ENCODE measurements at regions not wholly inside any gene's neighbourhood (a gene's known extent, or its start where the extent isn't known, plus 50 kb on each side); places are given as distances from the start of the nearest gene placed in this dataset.

GRCh38 chr7:85593355-85593754 lies 406.5 kb upstream of the SEMA3D start:
- Histone ChIP-seq H2AFZ (ENCODE audit: low read depth, low read length, poor library complexity, severe bottlenecking) (no peak overlapping the region), H4K20me1 (ENCODE audit: insufficient read depth) (no peaks in the 10 kb centered on the region), H3K79me2 (ENCODE audit: insufficient read depth, low read length) (no peaks in the 10 kb centered on the region), H3K4me3 (replicated peaks in 1 of 2; ENCODE audit: low read depth in 1 of 2, low read length in 2 of 2) (no peak overlapping the region), H3K9me2 (ENCODE audit: insufficient read depth) (0 out of 2 replicates have a peak, but pooled peaks cover 4% of the 10 kb centered on the region), H3K4me2 (ENCODE audit: low read length) (no peak overlapping the region), H3K9me3 (ENCODE audit: control insufficient read depth in 1 of 2, insufficient read depth in 1 of 2, low read depth in 1 of 2, low read length in 2 of 2) (no peaks in the 10 kb centered on the region), H3K27ac (ENCODE audit: low read depth, low read length) (no peak overlapping the region), H3K36me3 (ENCODE audit: control insufficient read depth in 1 of 2, insufficient read depth in 2 of 2, low read length in 2 of 2) (no peaks in the 10 kb centered on the region), H3K9ac (ENCODE audit: low read length) (no peak overlapping the region), H3K27me3 (ENCODE audit: insufficient read depth, low read length) (no peaks in the 10 kb centered on the region), H3K4me1 (ENCODE audit: control insufficient read depth in 1 of 2, insufficient read depth in 2 of 2, low read length in 2 of 2) (no peaks in the 10 kb centered on the region)
- ATAC-seq (no peak), DNase-seq (ENCODE audit: low read depth, low spot score) (no peak)
- no TSS peak for BruUV-seq (replicated peaks)
- POLR2A ChIA-PET: no interaction called here
- RAD21 ChIA-PET (ENCODE audit: low non-redundant PET in 1 of 2, low total read pairs in 2 of 2, uncharacterized antibody in 2 of 2, unreplicated experiment in 2 of 2): no interaction called here
- TF ChIP-seq CEBPB (IDR thresholded peaks at IDR 0.05; ENCODE audit: low read depth) (no peak), RAD21 (IDR thresholded peaks at IDR 0.05; ENCODE audit: low read depth) (no peak), POLR2AphosphoS5 (IDR thresholded peaks at IDR 0.05; ENCODE audit: low read depth, low read length) (no peak), ZBTB33 (IDR thresholded peaks at IDR 0.05; ENCODE audit: extremely low read depth, insufficient replicate concordance, low read length) (no peak), ATF3 (IDR thresholded peaks at IDR 0.05) (no peak), CBX3 (IDR thresholded peaks at IDR 0.05; ENCODE audit: low read depth) (no peak), EGR1 (IDR thresholded peaks at IDR 0.05; ENCODE audit: low read depth) (no peak), FOSL1 (IDR thresholded peaks at IDR 0.05; ENCODE audit: low read depth) (no peak), EZH2phosphoT487 (IDR thresholded peaks at IDR 0.05; ENCODE audit: borderline replicate concordance) (no peak), POLR2A (IDR thresholded peaks at IDR 0.05; ENCODE audit: borderline replicate concordance, extremely low read depth, insufficient read depth, insufficient read length) (no peak), REST (IDR thresholded peaks at IDR 0.05; ENCODE audit: low read depth) (no peak), CTCF (IDR thresholded peaks at IDR 0.05 in 2 of 3, conservative IDR thresholded peaks at IDR 0.05 in 1 of 3; ENCODE audit: borderline replicate concordance in 1 of 3, insufficient read depth in 1 of 3, low read depth in 2 of 3, low read length in 2 of 3) (no peak), MAX (IDR thresholded peaks at IDR 0.05) (no peak), ZNF274 (IDR thresholded peaks at IDR 0.05; ENCODE audit: low read depth, low read length) (no peak), YY1 (IDR thresholded peaks at IDR 0.05; ENCODE audit: extremely low read depth, insufficient replicate concordance, low read depth, low read length) (no peak), SP1 (IDR thresholded peaks at IDR 0.05; ENCODE audit: low read depth) (no peak), TCF7L2 (IDR thresholded peaks at IDR 0.05; ENCODE audit: borderline replicate concordance, extremely low read depth, insufficient read depth, insufficient read length) (no peak)
- intact Hi-C loops (cut with micrococcal nuclease): no loop called here
- CTCF ChIA-PET: no interaction called here
